ENCODE measurements at regions not wholly inside any gene's neighbourhood (a gene's known extent, or its start where the extent isn't known, plus 50 kb on each side); places are given as distances from the start of the nearest gene placed in this dataset.

- TF ChIP-seq, protein P1, sequence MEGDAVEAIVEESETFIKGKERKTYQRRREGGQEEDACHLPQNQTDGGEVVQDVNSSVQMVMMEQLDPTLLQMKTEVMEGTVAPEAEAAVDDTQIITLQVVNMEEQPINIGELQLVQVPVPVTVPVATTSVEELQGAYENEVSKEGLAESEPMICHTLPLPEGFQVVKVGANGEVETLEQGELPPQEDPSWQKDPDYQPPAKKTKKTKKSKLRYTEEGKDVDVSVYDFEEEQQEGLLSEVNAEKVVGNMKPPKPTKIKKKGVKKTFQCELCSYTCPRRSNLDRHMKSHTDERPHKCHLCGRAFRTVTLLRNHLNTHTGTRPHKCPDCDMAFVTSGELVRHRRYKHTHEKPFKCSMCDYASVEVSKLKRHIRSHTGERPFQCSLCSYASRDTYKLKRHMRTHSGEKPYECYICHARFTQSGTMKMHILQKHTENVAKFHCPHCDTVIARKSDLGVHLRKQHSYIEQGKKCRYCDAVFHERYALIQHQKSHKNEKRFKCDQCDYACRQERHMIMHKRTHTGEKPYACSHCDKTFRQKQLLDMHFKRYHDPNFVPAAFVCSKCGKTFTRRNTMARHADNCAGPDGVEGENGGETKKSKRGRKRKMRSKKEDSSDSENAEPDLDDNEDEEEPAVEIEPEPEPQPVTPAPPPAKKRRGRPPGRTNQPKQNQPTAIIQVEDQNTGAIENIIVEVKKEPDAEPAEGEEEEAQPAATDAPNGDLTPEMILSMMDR (conservative IDR thresholded peaks at IDR 0.05; ENCODE audit: control insufficient read depth, insufficient read depth, low read depth, low read length), result no peak
These were observed 84.0 kb upstream of the NR4A3 start for GRCh38 chr9:99737649-99738048.

DNA sequence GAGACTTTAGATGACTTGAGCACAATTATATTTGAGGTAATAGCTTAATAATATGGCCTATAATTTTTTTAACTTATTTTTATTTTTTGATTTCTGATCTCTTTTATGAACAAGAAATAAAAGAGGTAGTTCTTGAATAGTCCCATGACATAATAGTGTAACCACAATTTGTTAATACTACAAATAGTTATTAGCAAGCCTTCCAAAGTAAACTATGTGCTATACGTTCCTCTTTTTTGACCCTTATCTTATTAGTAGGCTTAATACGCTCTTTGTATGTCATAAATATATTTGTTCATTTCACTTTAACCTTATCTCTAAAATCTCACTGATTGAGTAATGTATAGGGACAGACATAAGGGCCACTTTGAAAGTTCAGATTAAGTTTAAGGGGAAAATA, 78.7 kb upstream of the NR4A3 start:
- TF ChIP-seq, protein P1 (conservative IDR thresholded peaks at IDR 0.05; ENCODE audit: control insufficient read depth, insufficient read depth, low read depth, low read length), result no peak
- no peak overlapping the region for H3K4me3 ChIP-seq (ENCODE audit: control insufficient read depth, low read depth, low read length)
- DNase-seq (ENCODE audit: low read depth), result no peak

More at GRCh38 chr9:99737649-99738048, 84.0 kb upstream of the NR4A3 start:
- DNase-seq (ENCODE audit: low read depth), result no peak
- no peak overlapping the region for H3K4me3 ChIP-seq (ENCODE audit: control insufficient read depth, low read depth, low read length)

- no peak overlapping the region for H3K4me3 ChIP-seq (ENCODE audit: control insufficient read depth, low read depth, low read length)
- no peak for DNase-seq (ENCODE audit: low read depth)
- TF ChIP-seq, protein P1 (conservative IDR thresholded peaks at IDR 0.05; ENCODE audit: control insufficient read depth, insufficient read depth, low read depth, low read length), result no peak
These were observed 78.2 kb upstream of the NR4A3 start for GRCh38 chr9:99743455-99743854.

DNA sequence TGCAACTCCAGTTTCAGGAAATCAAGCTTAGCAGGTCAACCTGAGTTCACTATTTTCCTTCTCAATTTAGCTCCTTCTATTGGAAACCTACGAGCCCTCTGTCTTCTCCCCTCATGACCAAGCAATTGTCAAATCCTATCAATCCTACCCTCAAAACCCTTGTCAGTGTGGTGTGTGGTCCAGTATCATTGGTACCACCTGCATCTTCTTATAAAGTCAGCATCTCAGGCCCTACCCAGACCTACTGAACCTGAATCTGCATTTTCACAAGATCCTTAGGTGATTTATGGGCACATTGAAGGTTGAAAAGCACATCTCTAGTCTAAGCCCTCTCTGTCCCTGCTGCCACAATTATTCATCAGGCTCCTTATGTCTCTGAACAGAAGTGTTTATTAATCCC, 77.6 kb upstream of the NR4A3 start:
- H3K4me3 ChIP-seq (ENCODE audit: control insufficient read depth, low read depth, low read length), result no peak overlapping the region
- TF ChIP-seq, protein P1 (conservative IDR thresholded peaks at IDR 0.05; ENCODE audit: control insufficient read depth, insufficient read depth, low read depth, low read length), result no peak

DNA sequence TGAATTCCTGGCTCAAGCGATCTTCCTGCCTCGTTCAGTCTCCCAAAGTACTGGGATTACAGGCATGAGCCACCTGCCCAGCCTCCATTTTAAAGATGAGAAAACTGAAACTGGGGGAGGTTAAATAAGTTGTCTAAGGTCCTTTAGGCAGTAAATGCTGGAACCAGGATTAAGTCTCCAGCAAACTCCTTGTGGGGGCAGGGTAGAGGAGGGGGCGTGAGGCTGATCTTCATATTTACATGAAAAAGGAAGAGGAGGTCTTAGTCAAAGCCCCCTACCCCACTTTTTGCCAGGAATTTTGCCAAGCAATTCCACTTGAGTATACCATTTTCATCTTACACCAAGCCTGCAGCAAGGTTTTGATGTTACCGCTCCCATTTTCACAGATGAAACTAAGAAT, 76.6 kb upstream of the NR4A3 start:
- H3K4me3 ChIP-seq (ENCODE audit: control insufficient read depth, low read depth, low read length), result no peak overlapping the region
- DNase-seq (ENCODE audit: low read depth), result no peak
- TF ChIP-seq, protein P1 (conservative IDR thresholded peaks at IDR 0.05; ENCODE audit: control insufficient read depth, insufficient read depth, low read depth, low read length), result no peak

More for the DNA sequence above, 77.6 kb upstream of the NR4A3 start:
- DNase-seq (ENCODE audit: low read depth), result no peak

DNA sequence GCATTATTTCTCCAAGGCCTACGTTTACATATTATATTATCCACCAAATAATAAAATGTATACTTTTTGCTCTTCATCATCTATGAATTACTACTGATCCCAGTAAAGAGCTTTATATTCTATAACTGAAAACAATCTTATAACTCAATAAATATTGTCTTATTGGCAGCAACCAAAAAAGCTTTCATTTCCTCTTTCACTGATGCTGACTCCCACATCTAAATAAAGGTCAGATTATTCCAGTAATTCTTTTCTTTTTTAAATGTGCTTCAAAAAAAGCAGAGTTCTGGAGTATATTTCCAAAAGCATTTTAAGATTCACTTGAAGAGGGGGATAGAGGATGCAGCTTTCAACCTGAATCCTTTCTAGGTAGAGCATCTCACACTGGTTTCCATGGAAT, 75.3 kb upstream of the NR4A3 start:
- no peak overlapping the region for H3K4me3 ChIP-seq (ENCODE audit: control insufficient read depth, low read depth, low read length)
- no peak for DNase-seq (ENCODE audit: low read depth)
- TF ChIP-seq, protein P1 (conservative IDR thresholded peaks at IDR 0.05; ENCODE audit: control insufficient read depth, insufficient read depth, low read depth, low read length), result no peak

GRCh38 chr9:99748266-99748665, 73.4 kb upstream of the NR4A3 start:
- TF ChIP-seq, protein P1 (conservative IDR thresholded peaks at IDR 0.05; ENCODE audit: control insufficient read depth, insufficient read depth, low read depth, low read length), result no peak
- H3K4me3 ChIP-seq (ENCODE audit: control insufficient read depth, low read depth, low read length), result no peak overlapping the region
- DNase-seq (ENCODE audit: low read depth), result peak; percentile 58
